ENCODE measurements at regions not wholly inside any gene's neighbourhood (a gene's known extent, or its start where the extent isn't known, plus 50 kb on each side); places are given as distances from the start of the nearest gene placed in this dataset.
"Not testable (repeated sequence)": the region's sequence is repeated elsewhere in the genome, so short reads cannot be mapped to it uniquely, and the experiment has no call there.

DNA sequence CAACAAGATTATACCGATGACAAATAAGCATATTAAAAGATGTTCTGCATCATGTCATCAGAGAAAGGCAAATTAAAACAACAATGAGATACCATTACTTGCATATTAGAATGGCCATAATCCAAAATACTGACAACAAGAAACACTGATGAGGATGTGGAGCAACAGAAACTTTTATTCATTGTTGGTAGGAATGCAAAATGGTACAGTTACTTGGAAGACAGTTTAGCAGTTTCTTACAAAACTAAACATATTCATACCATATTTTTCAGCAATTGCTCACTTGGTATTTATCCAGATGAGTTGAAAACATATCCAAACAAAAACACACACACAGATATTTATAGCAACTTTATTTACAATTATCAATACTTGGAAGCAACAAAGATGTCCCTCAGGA is 160.9 kb upstream of the MME start:
- Histone ChIP-seq H3K36me3 (ENCODE audit: insufficient read depth, low read length) (no peaks in the 10 kb centered on the region), H3K9ac (ENCODE audit: low read length) (no peak overlapping the region), H2AFZ (ENCODE audit: low read depth, low read length) (no peak overlapping the region), H3K4me3 (ENCODE audit: low read length) (no peak overlapping the region), H3K4me2 (ENCODE audit: low read length) (no peak overlapping the region), H3K79me2 (replicated peaks; ENCODE audit: insufficient read depth, low read length) (no peaks in the 10 kb centered on the region), H3K27ac (ENCODE audit: low read length) (no peak overlapping the region), H4K20me1 (ENCODE audit: insufficient read depth) (no peaks in the 10 kb centered on the region), H3F3A (ENCODE audit: insufficient read depth, low read length, poor library complexity, severe bottlenecking) (no peaks in the 10 kb centered on the region), H3K9me3 (ENCODE audit: low read length) (peaks cover 7% of the 10 kb centered on the region), H3K27me3 (ENCODE audit: insufficient read depth, low read depth, low read length) (no peaks in the 10 kb centered on the region), H3K9me2 (ENCODE audit: insufficient read depth, low read length) (no peaks in the 10 kb centered on the region)
- TF ChIP-seq, protein P1, sequence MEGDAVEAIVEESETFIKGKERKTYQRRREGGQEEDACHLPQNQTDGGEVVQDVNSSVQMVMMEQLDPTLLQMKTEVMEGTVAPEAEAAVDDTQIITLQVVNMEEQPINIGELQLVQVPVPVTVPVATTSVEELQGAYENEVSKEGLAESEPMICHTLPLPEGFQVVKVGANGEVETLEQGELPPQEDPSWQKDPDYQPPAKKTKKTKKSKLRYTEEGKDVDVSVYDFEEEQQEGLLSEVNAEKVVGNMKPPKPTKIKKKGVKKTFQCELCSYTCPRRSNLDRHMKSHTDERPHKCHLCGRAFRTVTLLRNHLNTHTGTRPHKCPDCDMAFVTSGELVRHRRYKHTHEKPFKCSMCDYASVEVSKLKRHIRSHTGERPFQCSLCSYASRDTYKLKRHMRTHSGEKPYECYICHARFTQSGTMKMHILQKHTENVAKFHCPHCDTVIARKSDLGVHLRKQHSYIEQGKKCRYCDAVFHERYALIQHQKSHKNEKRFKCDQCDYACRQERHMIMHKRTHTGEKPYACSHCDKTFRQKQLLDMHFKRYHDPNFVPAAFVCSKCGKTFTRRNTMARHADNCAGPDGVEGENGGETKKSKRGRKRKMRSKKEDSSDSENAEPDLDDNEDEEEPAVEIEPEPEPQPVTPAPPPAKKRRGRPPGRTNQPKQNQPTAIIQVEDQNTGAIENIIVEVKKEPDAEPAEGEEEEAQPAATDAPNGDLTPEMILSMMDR (IDR thresholded peaks at IDR 0.05; ENCODE audit: poor library complexity, severe bottlenecking): no peak
- TF ChIP-seq, protein P2, sequence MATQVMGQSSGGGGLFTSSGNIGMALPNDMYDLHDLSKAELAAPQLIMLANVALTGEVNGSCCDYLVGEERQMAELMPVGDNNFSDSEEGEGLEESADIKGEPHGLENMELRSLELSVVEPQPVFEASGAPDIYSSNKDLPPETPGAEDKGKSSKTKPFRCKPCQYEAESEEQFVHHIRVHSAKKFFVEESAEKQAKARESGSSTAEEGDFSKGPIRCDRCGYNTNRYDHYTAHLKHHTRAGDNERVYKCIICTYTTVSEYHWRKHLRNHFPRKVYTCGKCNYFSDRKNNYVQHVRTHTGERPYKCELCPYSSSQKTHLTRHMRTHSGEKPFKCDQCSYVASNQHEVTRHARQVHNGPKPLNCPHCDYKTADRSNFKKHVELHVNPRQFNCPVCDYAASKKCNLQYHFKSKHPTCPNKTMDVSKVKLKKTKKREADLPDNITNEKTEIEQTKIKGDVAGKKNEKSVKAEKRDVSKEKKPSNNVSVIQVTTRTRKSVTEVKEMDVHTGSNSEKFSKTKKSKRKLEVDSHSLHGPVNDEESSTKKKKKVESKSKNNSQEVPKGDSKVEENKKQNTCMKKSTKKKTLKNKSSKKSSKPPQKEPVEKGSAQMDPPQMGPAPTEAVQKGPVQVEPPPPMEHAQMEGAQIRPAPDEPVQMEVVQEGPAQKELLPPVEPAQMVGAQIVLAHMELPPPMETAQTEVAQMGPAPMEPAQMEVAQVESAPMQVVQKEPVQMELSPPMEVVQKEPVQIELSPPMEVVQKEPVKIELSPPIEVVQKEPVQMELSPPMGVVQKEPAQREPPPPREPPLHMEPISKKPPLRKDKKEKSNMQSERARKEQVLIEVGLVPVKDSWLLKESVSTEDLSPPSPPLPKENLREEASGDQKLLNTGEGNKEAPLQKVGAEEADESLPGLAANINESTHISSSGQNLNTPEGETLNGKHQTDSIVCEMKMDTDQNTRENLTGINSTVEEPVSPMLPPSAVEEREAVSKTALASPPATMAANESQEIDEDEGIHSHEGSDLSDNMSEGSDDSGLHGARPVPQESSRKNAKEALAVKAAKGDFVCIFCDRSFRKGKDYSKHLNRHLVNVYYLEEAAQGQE (IDR thresholded peaks at IDR 0.05; ENCODE audit: borderline replicate concordance): no peak
- no peak for TF ChIP-seq RAD21 (conservative IDR thresholded peaks at IDR 0.05)
- TF ChIP-seq MXI1 (conservative IDR thresholded peaks at IDR 0.05; ENCODE audit: poor library complexity, severe bottlenecking): no peak

DNA sequence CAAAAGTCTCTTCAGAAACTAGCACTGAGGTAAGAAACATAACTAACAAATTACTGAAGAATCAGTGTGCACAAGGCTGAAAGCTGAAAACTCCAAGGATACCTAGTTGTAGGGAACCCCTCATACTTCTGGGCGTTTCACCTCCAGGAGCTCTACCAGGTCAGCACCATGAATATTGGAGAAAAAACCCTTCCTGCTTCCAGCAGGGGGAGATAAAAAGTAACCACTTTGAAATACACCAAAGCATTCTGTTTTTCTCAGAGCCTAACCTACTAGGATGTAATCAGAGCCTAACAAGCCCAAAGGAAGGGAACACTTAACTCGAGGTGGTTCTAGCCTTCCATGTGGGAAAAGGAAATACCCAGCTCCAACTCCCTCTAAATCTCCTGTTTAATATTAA is 175.8 kb upstream of the MME start:
- Histone ChIP-seq H3F3A (ENCODE audit: insufficient read depth, low read length, poor library complexity, severe bottlenecking) (no peaks in the 10 kb centered on the region), H2AFZ (ENCODE audit: low read depth, low read length) (no peak overlapping the region)
- TF ChIP-seq, protein P1 (IDR thresholded peaks at IDR 0.05; ENCODE audit: poor library complexity, severe bottlenecking): no peak
- TF ChIP-seq, protein P2 (IDR thresholded peaks at IDR 0.05; ENCODE audit: borderline replicate concordance): no peak

GRCh38 chr3:154902495-154902894 is 177.6 kb upstream of the MME start:
- H2AFZ ChIP-seq (ENCODE audit: low read depth, low read length); H3K9ac ChIP-seq (ENCODE audit: low read length); H3K27me3 ChIP-seq (ENCODE audit: insufficient read depth, low read depth, low read length); H3K9me2 ChIP-seq (ENCODE audit: insufficient read depth, low read length); H3F3A ChIP-seq (ENCODE audit: insufficient read depth, low read length, poor library complexity, severe bottlenecking); H3K36me3 ChIP-seq (ENCODE audit: insufficient read depth, low read length); H3K79me2 ChIP-seq (replicated peaks; ENCODE audit: insufficient read depth, low read length); H3K27ac ChIP-seq (ENCODE audit: low read length); H3K9me3 ChIP-seq (ENCODE audit: low read length); H3K4me3 ChIP-seq (ENCODE audit: low read length); H3K4me2 ChIP-seq (ENCODE audit: low read length); H4K20me1 ChIP-seq (ENCODE audit: insufficient read depth): not testable (repeated sequence)

More for the DNA sequence above, 175.8 kb upstream of the MME start:
- H3K27ac ChIP-seq (ENCODE audit: low read length): no peak overlapping the region
- no peak overlapping the region for H3K4me2 ChIP-seq (ENCODE audit: low read length)
- no peaks in the 10 kb centered on the region for H3K79me2 ChIP-seq (replicated peaks; ENCODE audit: insufficient read depth, low read length)
- H3K27me3 ChIP-seq (ENCODE audit: insufficient read depth, low read depth, low read length): no peaks in the 10 kb centered on the region
- H3K9me3 ChIP-seq (ENCODE audit: low read length): no peaks in the 10 kb centered on the region
- H4K20me1 ChIP-seq (ENCODE audit: insufficient read depth): no peaks in the 10 kb centered on the region
- H3K9ac ChIP-seq (ENCODE audit: low read length): no peak overlapping the region
- H3K4me3 ChIP-seq (ENCODE audit: low read length): no peak overlapping the region
- no peaks in the 10 kb centered on the region for H3K9me2 ChIP-seq (ENCODE audit: insufficient read depth, low read length)
- no peaks in the 10 kb centered on the region for H3K36me3 ChIP-seq (ENCODE audit: insufficient read depth, low read length)

All from neural cell (in vitro differentiated cells).